GM11168 (cell line): ENCODE measurements at regions not wholly inside any gene's neighbourhood (a gene's known extent, or its start where the extent isn't known, plus 50 kb on each side); places are given as distances from the start of the nearest gene placed in this dataset.

Experiments
- in situ Hi-C: fragments of 300-500 bp; cut with MboI; formaldehyde crosslinking; loops from one replicate; pipeline ENCODE4 v1.12.0; 2022; ENCODE audit warnings: low sequenced_read_pairs; ENCODE audit not compliant: unreplicated experiment

DNA sequence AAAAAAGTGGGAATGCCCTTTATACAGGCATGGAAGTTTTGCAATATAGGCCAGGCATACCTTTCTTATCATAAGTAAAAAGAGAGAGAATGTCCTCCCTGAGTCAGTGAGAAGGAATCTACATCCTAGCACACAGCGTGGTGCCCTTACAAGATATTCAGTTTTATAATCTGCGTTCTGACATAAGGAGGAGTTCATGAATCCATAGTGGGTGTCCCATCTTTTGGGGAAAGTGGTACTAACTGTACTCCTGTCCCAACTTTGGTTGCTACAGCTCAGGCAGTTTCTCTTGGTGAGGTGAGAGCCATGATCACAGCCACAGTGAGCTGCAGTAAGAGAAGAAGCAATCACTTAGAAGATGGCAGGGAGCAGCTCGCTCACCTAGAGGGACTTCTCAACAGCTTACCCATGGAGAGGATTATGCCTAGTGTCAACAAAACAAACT is 332.9 kb downstream of the BCAT1 start:
- in situ Hi-C loops: no loop called here

DNA sequence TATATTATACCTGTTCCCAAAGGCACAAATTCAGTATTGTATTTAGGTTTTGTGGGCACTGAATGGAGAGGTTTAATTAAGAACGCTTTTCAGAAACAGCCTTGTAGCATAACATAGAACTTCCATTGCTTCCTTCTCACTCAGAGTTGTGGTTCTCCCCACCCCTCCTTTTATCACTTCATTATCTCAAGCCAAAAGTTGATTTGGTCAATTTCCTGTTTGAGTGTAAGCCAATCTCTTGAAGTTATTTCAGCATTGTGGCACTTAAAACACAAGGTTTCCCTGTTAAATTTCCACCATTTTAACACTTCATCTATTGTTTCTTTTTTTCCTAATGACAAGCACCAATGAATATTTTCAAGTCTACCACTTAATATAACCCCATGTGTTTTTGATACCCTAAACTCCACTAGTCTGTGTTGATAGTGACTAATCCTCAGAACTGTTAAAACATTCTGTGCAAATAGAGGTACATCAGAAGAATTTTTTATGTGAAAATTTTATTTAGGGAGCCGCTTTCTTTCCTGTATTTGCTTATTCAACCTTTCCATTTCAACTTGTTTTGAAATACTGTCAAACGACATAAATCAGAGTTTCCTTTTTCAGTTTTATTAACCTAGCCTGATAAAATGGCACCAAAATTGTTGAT is 340.1 kb downstream of the BCAT1 start:
- in situ Hi-C loops: no loop called here

- in situ Hi-C loops: no loop called here
Observed at GRCh38 chr12:24608108-24608507, 340.8 kb downstream of the BCAT1 start.

DNA sequence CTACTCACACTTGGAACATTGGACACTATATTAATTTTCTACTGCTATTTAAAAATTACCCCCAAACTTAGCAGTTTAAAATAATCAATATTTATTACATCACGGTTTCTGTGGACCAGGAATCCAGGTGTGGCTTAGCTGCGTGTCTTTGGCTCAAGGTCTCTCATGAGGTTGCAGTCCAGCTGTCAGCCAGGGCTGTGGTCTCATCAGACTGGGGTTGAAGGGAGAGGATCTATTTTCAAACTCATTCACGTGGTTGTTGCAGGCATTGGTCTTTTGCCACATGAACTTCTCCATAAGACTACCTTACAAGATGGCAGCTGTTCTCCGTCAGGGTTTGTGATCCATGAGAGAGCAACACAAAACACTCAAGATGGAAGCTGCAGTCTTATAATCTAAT is 343.0 kb downstream of the BCAT1 start:
- in situ Hi-C loops: no loop called here

DNA sequence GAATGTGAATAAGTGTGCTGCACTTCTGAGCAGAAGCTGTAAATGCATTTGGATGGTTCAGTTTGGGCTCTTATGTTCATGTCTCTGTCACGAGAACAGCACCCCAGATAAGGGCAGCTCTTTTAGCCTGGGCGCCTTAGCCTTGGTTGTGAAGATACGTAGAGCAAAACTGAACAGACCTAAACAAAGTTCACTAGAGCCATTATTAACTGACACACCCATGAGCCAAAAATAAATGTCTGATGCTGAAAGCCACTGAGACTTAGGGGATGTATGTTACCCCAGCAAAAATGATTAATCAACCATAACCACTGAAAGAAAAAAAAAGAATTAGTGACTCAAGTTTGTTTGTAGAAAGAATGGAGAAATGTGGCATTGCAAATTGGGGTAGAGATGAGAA is 343.4 kb downstream of the BCAT1 start:
- in situ Hi-C loops: no loop called here

DNA sequence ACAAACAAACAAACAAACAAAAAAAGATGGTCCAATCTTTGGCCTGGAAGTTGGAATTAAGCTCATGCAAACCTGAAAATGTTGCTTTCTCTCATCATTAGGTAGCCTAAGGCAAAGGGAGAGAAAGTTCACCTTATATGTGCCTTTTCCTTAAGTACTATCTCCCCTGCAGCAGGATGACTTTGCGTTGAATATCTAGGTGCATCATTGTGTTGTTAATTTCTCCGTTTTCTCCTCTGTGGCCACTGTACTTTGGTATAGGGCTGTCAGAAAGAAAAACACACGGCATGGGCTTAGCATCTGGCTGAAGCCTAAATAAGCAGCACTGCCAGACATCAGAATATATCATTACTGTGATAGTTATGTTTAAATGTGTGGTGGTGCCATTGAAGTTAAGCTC is 345.5 kb downstream of the BCAT1 start:
- in situ Hi-C loops: no loop called here

GRCh38 chr12:24600996-24601395 is 347.9 kb downstream of the BCAT1 start:
- in situ Hi-C loops: no loop called here

DNA sequence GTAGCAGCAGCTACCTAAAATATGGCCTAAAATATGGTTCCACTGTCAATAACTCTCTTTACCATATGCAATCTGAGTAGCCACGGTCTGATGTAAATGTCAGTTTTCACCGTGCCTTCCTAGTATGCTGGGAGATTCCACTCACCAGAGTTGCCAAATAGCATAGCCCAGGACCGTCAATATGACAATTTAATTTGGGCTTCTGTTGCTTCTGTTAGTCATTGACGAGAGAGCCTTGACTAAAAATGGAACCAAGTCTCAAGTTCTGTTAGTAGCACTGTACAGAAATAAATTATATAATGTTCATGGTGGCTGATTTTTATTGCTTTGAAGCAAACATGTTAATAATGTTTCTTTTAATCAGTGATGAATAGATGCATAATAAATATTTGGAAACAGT is 348.4 kb downstream of the BCAT1 start:
- in situ Hi-C loops: no loop called here

DNA sequence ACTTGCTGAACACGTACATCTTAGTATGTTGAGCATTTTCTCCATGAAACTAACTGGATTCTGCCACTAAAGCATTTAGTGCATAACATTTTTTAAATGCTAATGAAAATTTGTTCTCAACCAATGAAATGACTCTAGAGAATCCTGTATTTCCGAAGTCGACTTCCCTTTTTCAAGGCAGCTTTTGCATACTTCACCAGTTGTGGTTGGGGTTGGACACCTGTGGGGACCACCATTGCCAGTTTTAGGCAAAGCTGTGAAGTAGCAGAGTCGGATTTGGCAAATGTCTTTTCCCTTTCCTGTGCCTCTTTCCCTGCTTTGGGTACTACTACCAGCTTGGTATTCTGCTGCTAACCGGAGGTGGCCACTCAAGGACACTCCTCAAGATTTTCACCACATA is 349.2 kb downstream of the BCAT1 start:
- in situ Hi-C loops: no loop called here

DNA sequence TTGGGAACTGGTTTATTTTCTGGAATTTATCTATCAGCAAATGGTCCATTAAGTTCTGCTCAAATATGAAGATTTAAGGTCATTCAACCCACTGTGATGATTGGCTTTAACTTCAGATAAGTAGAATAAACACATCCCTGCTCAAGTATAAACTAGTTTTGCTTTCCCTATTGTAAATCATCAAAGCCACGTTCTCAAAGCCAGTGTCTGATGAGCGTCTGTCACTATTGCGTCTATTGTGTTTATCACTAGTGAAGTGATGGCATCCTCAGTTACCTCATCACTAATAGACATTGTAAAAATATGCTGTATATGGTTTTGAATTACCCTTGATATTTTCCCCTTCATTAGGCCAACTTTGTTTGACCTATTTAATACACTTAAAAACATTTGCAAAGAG is 351.3 kb downstream of the BCAT1 start:
- in situ Hi-C loops: no loop called here

- in situ Hi-C loops: no loop called here
Observed at GRCh38 chr12:24596768-24597388, 352.0 kb downstream of the BCAT1 start.

- in situ Hi-C loops: no loop called here
Observed at GRCh38 chr12:24595652-24596235, 353.2 kb downstream of the BCAT1 start.

DNA sequence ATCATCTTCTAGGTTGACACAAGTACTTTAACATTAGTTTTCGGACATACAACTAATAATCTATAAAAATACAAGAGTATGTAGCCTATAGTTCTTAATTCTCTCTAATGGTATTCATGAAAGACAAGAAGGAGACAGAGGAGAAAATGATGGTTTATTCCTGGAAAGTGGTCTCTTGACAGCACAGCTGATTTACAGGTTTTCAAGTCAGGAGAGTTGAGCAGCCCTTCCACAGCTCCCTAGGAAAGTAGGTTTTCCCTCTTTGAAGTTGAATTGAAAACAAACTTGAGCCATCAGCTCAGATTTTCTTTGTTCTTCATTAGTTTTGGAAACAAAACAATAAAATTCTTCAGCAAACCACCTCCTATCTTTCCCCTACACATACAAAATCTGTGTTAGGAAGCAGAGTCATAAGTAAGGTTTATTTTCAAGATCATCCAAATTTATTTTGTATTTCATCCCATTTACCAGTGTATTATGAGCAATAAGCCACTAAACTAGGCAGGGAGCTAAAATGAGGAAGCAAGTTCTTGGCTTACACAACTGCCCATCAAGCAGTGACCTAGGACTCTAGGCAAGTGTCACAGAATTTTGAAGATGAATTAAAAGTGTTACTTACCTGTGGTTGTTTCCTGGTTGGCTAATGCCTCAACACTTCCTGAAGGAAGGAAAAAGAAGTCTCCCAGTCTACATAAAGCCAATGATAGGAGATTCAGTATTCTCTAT is 357.0 kb downstream of the BCAT1 start:
- in situ Hi-C loops: no loop called here

GRCh38 chr12:24591079-24591626 is 357.7 kb downstream of the BCAT1 start:
- in situ Hi-C loops: no loop called here

- in situ Hi-C loops: no loop called here
Observed at GRCh38 chr12:24586293-24586692, 362.6 kb downstream of the BCAT1 start.

GRCh38 chr12:24584032-24584675 is 364.7 kb downstream of the BCAT1 start:
- in situ Hi-C loops: no loop called here

DNA sequence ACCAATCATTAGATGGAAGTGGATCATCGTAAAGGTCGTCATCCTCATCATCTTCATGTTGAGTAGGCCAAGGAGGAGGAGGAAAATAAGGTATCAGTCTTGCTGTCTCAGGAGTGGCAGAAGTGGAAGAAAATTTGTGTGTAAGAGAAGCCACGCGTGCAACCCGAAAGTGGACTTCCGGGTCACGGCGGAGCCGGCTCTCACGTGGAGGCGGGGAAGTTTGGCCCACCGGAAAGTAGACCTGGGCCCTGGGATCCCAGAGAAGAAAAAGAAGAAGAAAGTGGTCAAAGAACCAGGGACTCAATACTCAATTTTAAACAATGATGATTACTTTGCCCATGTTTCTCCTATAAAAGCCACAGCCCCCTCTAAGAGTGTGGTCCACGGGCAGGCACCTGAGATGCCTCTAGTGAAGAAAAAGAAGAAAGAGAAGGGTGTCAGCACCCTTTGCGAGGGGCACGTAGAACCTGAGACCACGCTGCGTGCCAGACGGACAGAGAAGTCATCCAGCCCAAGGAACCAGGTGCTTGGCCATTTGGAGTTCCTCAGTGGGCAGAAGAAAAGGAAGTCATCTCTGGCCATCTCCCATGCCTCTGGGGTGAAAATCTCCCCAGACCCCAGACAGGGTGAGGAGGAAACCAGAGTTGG is 365.8 kb downstream of the BCAT1 start:
- in situ Hi-C loops: no loop called here

DNA sequence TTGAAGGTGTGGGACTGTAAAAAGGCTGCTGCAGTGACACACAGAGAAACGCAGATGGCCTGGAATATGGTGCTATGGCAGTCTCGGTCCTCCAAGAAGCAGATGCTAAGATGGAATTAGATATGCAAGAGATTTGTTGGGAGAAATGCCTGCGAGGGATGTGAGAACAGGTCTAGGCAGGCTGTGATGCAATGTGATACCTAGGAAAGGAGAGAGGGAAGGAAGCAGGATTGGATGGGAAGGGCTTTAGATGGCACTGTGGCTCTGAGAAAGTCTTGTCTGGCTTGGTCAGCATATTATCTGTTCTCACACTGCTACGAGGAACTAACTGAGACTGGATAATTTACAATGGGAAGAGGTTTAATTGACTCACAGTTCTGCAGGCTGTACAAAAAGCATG is 374.4 kb downstream of the BCAT1 start:
- in situ Hi-C loops: no loop called here

- in situ Hi-C loops: no loop called here
Observed at GRCh38 chr12:24573621-24574020, 375.3 kb downstream of the BCAT1 start.

DNA sequence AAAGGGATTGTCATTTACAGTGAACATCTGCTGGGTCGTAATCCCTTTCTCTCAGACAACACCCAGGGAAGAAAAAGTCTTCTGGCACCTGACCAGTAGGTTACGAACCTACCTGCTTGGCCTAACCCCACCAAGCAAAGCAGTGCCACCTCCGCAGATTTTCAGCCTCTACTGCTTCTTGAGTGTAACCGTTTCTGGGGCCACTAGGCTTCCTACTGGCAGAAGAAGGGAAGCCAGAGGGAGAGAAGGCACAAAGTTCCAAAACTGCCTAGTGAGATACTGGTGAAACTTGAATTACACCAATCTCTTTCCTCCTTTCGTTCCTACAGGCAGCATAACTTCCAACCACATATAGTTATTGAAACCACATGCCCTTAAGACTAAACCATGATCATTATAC is 383.6 kb downstream of the BCAT1 start:
- in situ Hi-C loops: no loop called here
